Natural killer cell treated with Interleukin-12 subunit alpha and Interleukin-12 subunit beta and Interleukin-15 and Interleukin-18, amount 100 ng/mL, for 72 hours (primary cell): ENCODE measurements at regions not wholly inside any gene's neighbourhood (a gene's known extent, or its start where the extent isn't known, plus 50 kb on each side); places are given as distances from the start of the nearest gene placed in this dataset.

Experiments used
- ATAC-seq, 2 donors: fragments of 150-1000 bp; cut with Tn5 transposase in 1 of 2; sonication (Bioruptor Pico), chemical (Tn5 transposase) in 1 of 2; 2 replicates each; pipeline ENCODE4 v1.10.0; 2021
- DNase-seq: peaks from one replicate; pipeline ENCODE4 v3.0.0; 2022; ENCODE audit warnings: low spot score
- H3K27ac Mint-ChIP-seq, 2 donors: 1 replicate in 1 of 2; 2 replicates in 1 of 2; pipeline ENCODE4 v1.8.0; 2022; ENCODE audit warnings: mixed read lengths in 2 of 2, mild to moderate bottlenecking in 1 of 2, moderate library complexity in 1 of 2
- H3K27me3 Mint-ChIP-seq, 2 donors: 1 replicate in 1 of 2; 2 replicates in 1 of 2; pipeline ENCODE4 v1.8.0; 2022; ENCODE audit warnings: mixed read lengths in 2 of 2
- H3K36me3 Mint-ChIP-seq: one replicate; pipeline ENCODE4 v1.8.0; 2022; ENCODE audit warnings: mixed read lengths
- H3K4me1 Mint-ChIP-seq, 2 donors: 1 replicate in 1 of 2; 2 replicates in 1 of 2; pipeline ENCODE4 v1.8.0; 2022; ENCODE audit warnings: low read depth in 2 of 2, mixed read lengths in 2 of 2, mild to moderate bottlenecking in 1 of 2
- H3K4me3 Mint-ChIP-seq: one replicate; pipeline ENCODE4 v1.8.0; 2022; ENCODE audit warnings: mixed read lengths
- H3K9me3 Mint-ChIP-seq: 2 replicates; pipeline ENCODE4 v1.8.0; 2022; ENCODE audit warnings: mixed read lengths

GRCh38 chr22:19635644-19636043 is 78.7 kb upstream of the SEPTIN5 start:
- no peak for DNase-seq
- Mint-ChIP-seq H3K36me3 (no peaks in the 10 kb centered on the region), H3K27ac (no peak overlapping the region), H3K4me1 (no peaks in the 10 kb centered on the region), H3K9me3 (no peaks in the 10 kb centered on the region), H3K27me3 (peaks cover 0 to 3% of the 10 kb centered on the region in 2 donors), H3K4me3 (no peak overlapping the region)
- no peak for ATAC-seq

GRCh38 chr22:19636696-19637407 is 77.5 kb upstream of the SEPTIN5 start:
- Mint-ChIP-seq H3K4me1 (no peaks in the 10 kb centered on the region), H3K27ac (no peak overlapping the region), H3K9me3 (no peaks in the 10 kb centered on the region), H3K4me3 (no peak overlapping the region), H3K36me3 (no peaks in the 10 kb centered on the region), H3K27me3 (peaks cover 0 to 2% of the 10 kb centered on the region in 2 donors)
- DNase-seq (no peak), ATAC-seq (no peak)

GRCh38 chr22:19637408-19638281 is 76.7 kb upstream of the SEPTIN5 start:
- Mint-ChIP-seq H3K4me1 (no peaks in the 10 kb centered on the region), H3K9me3 (no peaks in the 10 kb centered on the region), H3K27me3 (no peaks in the 10 kb centered on the region), H3K4me3 (no peak overlapping the region), H3K36me3 (no peaks in the 10 kb centered on the region), H3K27ac (no peak overlapping the region)
- ATAC-seq (no peak), DNase-seq (no peak)

- no peaks in the 10 kb centered on the region for H3K9me3 Mint-ChIP-seq
- H3K27ac Mint-ChIP-seq: no peak overlapping the region
- H3K27me3 Mint-ChIP-seq: peaks cover 0 to 1% of the 10 kb centered on the region in 2 donors
- no peak overlapping the region for H3K4me3 Mint-ChIP-seq
- no peaks in the 10 kb centered on the region for H3K4me1 Mint-ChIP-seq
- ATAC-seq (no peak), DNase-seq (no peak)
- H3K36me3 Mint-ChIP-seq: no peaks in the 10 kb centered on the region
Measured at GRCh38 chr22:19638282-19639015, 75.9 kb upstream of the SEPTIN5 start.

GRCh38 chr22:19639610-19640135 is 74.6 kb upstream of the SEPTIN5 start:
- no peaks in the 10 kb centered on the region for H3K9me3 Mint-ChIP-seq
- no peak for ATAC-seq
- H3K36me3 Mint-ChIP-seq: no peaks in the 10 kb centered on the region
- no peak overlapping the region for H3K27ac Mint-ChIP-seq
- H3K27me3 Mint-ChIP-seq: peaks cover 0 to 6% of the 10 kb centered on the region in 2 donors
- no peaks in the 10 kb centered on the region for H3K4me1 Mint-ChIP-seq
- DNase-seq: no peak
- no peak overlapping the region for H3K4me3 Mint-ChIP-seq

- Mint-ChIP-seq H3K4me3 (no peak overlapping the region), H3K4me1 (no peaks in the 10 kb centered on the region), H3K9me3 (no peaks in the 10 kb centered on the region), H3K27ac (no peak overlapping the region), H3K27me3 (peaks cover 5 to 10% of the 10 kb centered on the region in 2 donors), H3K36me3 (no peaks in the 10 kb centered on the region)
- DNase-seq (no peak), ATAC-seq (no peak)
Measured at GRCh38 chr22:19640306-19640705, 74.0 kb upstream of the SEPTIN5 start.

- Mint-ChIP-seq H3K9me3 (no peaks in the 10 kb centered on the region), H3K36me3 (no peaks in the 10 kb centered on the region), H3K27me3 (peaks cover 11 to 15% of the 10 kb centered on the region in 2 donors), H3K4me1 (no peaks in the 10 kb centered on the region), H3K4me3 (no peak overlapping the region), H3K27ac (no peak overlapping the region)
- DNase-seq (no peak), ATAC-seq (no peak)
Measured at GRCh38 chr22:19641254-19641982, 72.9 kb upstream of the SEPTIN5 start.

GRCh38 chr22:19641983-19642451 is 72.3 kb upstream of the SEPTIN5 start:
- no peak overlapping the region for H3K27ac Mint-ChIP-seq
- no peaks in the 10 kb centered on the region for H3K4me1 Mint-ChIP-seq
- DNase-seq: no peak
- H3K9me3 Mint-ChIP-seq: no peaks in the 10 kb centered on the region
- H3K36me3 Mint-ChIP-seq: peaks cover 6% of the 10 kb centered on the region
- no peak overlapping the region for H3K4me3 Mint-ChIP-seq
- H3K27me3 Mint-ChIP-seq: peaks cover 11 to 18% of the 10 kb centered on the region in 2 donors
- ATAC-seq: no peak

GRCh38 chr22:19643448-19644313 is 70.6 kb upstream of the SEPTIN5 start:
- H3K9me3 Mint-ChIP-seq: peaks cover 8% of the 10 kb centered on the region
- no peaks in the 10 kb centered on the region for H3K4me1 Mint-ChIP-seq
- peaks cover 18% of the 10 kb centered on the region for H3K36me3 Mint-ChIP-seq
- no peak overlapping the region for H3K27ac Mint-ChIP-seq
- no peak overlapping the region for H3K4me3 Mint-ChIP-seq
- ATAC-seq (no peak), DNase-seq (no peak)
- H3K27me3 Mint-ChIP-seq: peaks cover 18 to 21% of the 10 kb centered on the region in 2 donors

GRCh38 chr22:19644314-19645223 is 69.7 kb upstream of the SEPTIN5 start:
- Mint-ChIP-seq H3K4me3 (no peak overlapping the region), H3K27ac (no peak overlapping the region), H3K4me1 (no peaks in the 10 kb centered on the region), H3K36me3 (peaks cover 21% of the 10 kb centered on the region), H3K27me3 (peaks cover 24 to 27% of the 10 kb centered on the region in 2 donors), H3K9me3 (peaks cover 8% of the 10 kb centered on the region)
- ATAC-seq (peak in 1 of 2 donors; percentile 15), DNase-seq (no peak)

- no peak overlapping the region for H3K4me3 Mint-ChIP-seq
- H3K9me3 Mint-ChIP-seq: peaks cover 13% of the 10 kb centered on the region
- DNase-seq: no peak
- ATAC-seq: no peak
- H3K27me3 Mint-ChIP-seq: peaks cover 27 to 32% of the 10 kb centered on the region in 2 donors
- peaks cover 27% of the 10 kb centered on the region for H3K36me3 Mint-ChIP-seq
- no peaks in the 10 kb centered on the region for H3K4me1 Mint-ChIP-seq
- H3K27ac Mint-ChIP-seq: no peak overlapping the region
Measured at GRCh38 chr22:19645391-19645790, 68.9 kb upstream of the SEPTIN5 start.
